HCT116 (cell line): ENCODE measurements at regions not wholly inside any gene's neighbourhood (a gene's known extent, or its start where the extent isn't known, plus 50 kb on each side); places are given as distances from the start of the nearest gene placed in this dataset.

Experiments
- EZH2 ChIP-seq: fragments of 200-600 bp; sonication (generic); IDR thresholded peaks from 2 replicates; pipeline ENCODE4 v1.6.1; 2017; ENCODE audit warnings: antibody characterized with exemption, mixed run types
- EZH2phosphoT487 ChIP-seq: fragments of 200-600 bp; IDR thresholded peaks from 2 replicates; pipeline ENCODE4 v1.6.1; 2018; ENCODE audit warnings: antibody characterized with exemption, borderline replicate concordance
- FOSL1 ChIP-seq: IDR thresholded peaks from 2 replicates; pipeline ENCODE4 v1.6.1; 2012; ENCODE audit warnings: low read depth
- JUND ChIP-seq: IDR thresholded peaks from 2 replicates; pipeline ENCODE4 v1.6.1; 2012
- POLR2A ChIP-seq: IDR thresholded peaks from 2 replicates; pipeline ENCODE4 v1.7.0; 2011; ENCODE audit warnings: borderline replicate concordance; ENCODE audit not compliant: insufficient read depth, insufficient read length; ENCODE audit errors: extremely low read depth
- RAD21 ChIP-seq: IDR thresholded peaks from 2 replicates; pipeline ENCODE4 v1.6.1; 2012; ENCODE audit warnings: low read depth, mild to moderate bottlenecking
- SIN3A ChIP-seq: IDR thresholded peaks from 2 replicates; pipeline ENCODE4 v1.6.1; 2012; ENCODE audit warnings: low read depth
- SP1 ChIP-seq: IDR thresholded peaks from 2 replicates; pipeline ENCODE4 v1.6.1; 2012; ENCODE audit warnings: low read depth
- SRF ChIP-seq: IDR thresholded peaks from 2 replicates; pipeline ENCODE4 v1.6.1; 2012; ENCODE audit warnings: low read depth
- TCF7L2 ChIP-seq: IDR thresholded peaks from 2 replicates; pipeline ENCODE4 v1.7.0; 2011; ENCODE audit warnings: borderline replicate concordance, inconsistent platforms; ENCODE audit not compliant: insufficient read depth, insufficient read length; ENCODE audit errors: extremely low read depth
- YY1 ChIP-seq: IDR thresholded peaks from 2 replicates; pipeline ENCODE4 v1.6.1; 2011; ENCODE audit warnings: low read length, low read depth, moderate library complexity, mild to moderate bottlenecking; ENCODE audit not compliant: insufficient replicate concordance; ENCODE audit errors: extremely low read depth
- ZFX ChIP-seq: fragments of 450-650 bp; IDR thresholded peaks from 2 replicates; pipeline ENCODE4 v1.6.1; 2017
- TF ChIP-seq, protein P1 (sequence below): IDR thresholded peaks from 2 replicates; pipeline ENCODE4 v1.6.1; 2012; ENCODE audit warnings: low read depth
- TF ChIP-seq, protein P2 (sequence below): IDR thresholded peaks from 2 replicates; pipeline ENCODE4 v1.6.1; 2012
- TF ChIP-seq, protein P3 (sequence below): IDR thresholded peaks from 2 replicates; pipeline ENCODE4 v1.6.1; 2012

DNA sequence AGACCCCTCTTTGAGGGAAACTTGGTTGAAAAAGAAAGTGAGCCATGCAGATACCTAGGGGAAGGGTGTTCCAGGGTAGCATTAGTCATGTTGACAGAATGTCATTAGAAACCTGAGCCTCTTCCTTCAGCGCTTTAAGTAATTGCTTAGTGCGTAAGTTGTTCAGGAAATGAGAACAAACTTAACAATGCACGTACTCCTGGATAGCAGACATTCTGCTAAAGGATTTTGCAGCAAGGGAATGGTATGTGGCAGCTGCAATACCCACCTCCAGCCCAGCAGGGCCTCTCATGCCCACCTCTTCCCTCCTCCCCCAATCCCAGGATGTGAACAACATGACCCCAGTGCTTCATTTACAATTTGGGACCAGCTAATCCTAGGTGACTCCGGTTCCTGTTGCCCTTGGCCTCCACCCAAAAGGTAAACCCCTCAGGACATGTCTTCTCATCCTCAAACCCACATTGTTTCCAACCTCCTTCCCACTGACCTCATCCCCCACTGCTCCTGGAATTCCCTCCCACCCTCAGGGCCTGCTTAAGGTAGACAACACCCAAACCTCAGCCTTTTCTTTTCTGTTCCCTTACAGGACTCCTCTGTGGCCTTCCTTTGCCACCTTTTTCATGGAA lies 98.0 kb upstream of the BCAR3 start (continued):
- TF ChIP-seq, protein P1, sequence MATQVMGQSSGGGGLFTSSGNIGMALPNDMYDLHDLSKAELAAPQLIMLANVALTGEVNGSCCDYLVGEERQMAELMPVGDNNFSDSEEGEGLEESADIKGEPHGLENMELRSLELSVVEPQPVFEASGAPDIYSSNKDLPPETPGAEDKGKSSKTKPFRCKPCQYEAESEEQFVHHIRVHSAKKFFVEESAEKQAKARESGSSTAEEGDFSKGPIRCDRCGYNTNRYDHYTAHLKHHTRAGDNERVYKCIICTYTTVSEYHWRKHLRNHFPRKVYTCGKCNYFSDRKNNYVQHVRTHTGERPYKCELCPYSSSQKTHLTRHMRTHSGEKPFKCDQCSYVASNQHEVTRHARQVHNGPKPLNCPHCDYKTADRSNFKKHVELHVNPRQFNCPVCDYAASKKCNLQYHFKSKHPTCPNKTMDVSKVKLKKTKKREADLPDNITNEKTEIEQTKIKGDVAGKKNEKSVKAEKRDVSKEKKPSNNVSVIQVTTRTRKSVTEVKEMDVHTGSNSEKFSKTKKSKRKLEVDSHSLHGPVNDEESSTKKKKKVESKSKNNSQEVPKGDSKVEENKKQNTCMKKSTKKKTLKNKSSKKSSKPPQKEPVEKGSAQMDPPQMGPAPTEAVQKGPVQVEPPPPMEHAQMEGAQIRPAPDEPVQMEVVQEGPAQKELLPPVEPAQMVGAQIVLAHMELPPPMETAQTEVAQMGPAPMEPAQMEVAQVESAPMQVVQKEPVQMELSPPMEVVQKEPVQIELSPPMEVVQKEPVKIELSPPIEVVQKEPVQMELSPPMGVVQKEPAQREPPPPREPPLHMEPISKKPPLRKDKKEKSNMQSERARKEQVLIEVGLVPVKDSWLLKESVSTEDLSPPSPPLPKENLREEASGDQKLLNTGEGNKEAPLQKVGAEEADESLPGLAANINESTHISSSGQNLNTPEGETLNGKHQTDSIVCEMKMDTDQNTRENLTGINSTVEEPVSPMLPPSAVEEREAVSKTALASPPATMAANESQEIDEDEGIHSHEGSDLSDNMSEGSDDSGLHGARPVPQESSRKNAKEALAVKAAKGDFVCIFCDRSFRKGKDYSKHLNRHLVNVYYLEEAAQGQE = no peak
- no peak for TF ChIP-seq EZH2
- TF ChIP-seq FOSL1 = peak; percentile 76
- TF ChIP-seq, protein P2, sequence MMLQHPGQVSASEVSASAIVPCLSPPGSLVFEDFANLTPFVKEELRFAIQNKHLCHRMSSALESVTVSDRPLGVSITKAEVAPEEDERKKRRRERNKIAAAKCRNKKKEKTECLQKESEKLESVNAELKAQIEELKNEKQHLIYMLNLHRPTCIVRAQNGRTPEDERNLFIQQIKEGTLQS = no peak
- TF ChIP-seq SRF = peak; percentile 35; the same call in 1 of the 2 replicates
- peak; percentile 5 for TF ChIP-seq YY1
- TF ChIP-seq EZH2phosphoT487 = no peak
- TF ChIP-seq, protein P3, sequence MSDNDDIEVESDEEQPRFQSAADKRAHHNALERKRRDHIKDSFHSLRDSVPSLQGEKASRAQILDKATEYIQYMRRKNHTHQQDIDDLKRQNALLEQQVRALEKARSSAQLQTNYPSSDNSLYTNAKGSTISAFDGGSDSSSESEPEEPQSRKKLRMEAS = peak; percentile 48
- TF ChIP-seq JUND = peak; percentile 77
- TF ChIP-seq SIN3A = peak; percentile 31; the same call in 1 of the 2 replicates
- peak; percentile 32 for TF ChIP-seq TCF7L2
- no peak for TF ChIP-seq ZFX
- TF ChIP-seq SP1 = peak; percentile 93
- no peak; the same call in 1 of the 2 replicates for TF ChIP-seq RAD21
- no peak for TF ChIP-seq POLR2A
- TF ChIP-seq, all 23 proteins: peak for 12
